ENCODE measurements at regions not wholly inside any gene's neighbourhood (a gene's known extent, or its start where the extent isn't known, plus 50 kb on each side); places are given as distances from the start of the nearest gene placed in this dataset.

- Histone ChIP-seq H3K79me2 (ENCODE audit: insufficient read depth, low read length) (no peaks in the 10 kb centered on the region), H3K4me2 (ENCODE audit: insufficient read depth, insufficient read length, low read length) (no peak overlapping the region), H2BK12ac (ENCODE audit: insufficient read length, low read depth, low read length) (no peak overlapping the region), H3K23ac (ENCODE audit: insufficient read length, low read depth, low read length) (no peak overlapping the region), H4K91ac (ENCODE audit: insufficient read length, low read depth, low read length) (no peak overlapping the region), H3K4ac (ENCODE audit: low read depth, low read length) (no peak overlapping the region), H2BK5ac (ENCODE audit: insufficient read length, low read length) (no peak overlapping the region), H4K20me1 (ENCODE audit: control insufficient read depth, insufficient read depth, insufficient read length) (no peaks in the 10 kb centered on the region), H2AK5ac (ENCODE audit: insufficient read length, low read length) (no peak overlapping the region), H3K56ac (ENCODE audit: insufficient read length, low read depth, low read length) (no peak overlapping the region), H2BK15ac (ENCODE audit: low read depth, low read length) (no peak overlapping the region), H3K79me1 (ENCODE audit: insufficient read depth, low read depth, low read length, poor library complexity, severe bottlenecking) (no peaks in the 10 kb centered on the region), H3K18ac (ENCODE audit: insufficient read length, low read depth, low read length) (no peak overlapping the region), H2AFZ (ENCODE audit: low read length) (no peak overlapping the region), H3T11ph (ENCODE audit: low read length) (no peak overlapping the region), H3K9me3 (ENCODE audit: control insufficient read depth, low read depth, low read length) (no peaks in the 10 kb centered on the region), H2BK20ac (ENCODE audit: low read depth, low read length, poor library complexity, severe bottlenecking) (no peak overlapping the region), H3K27ac (ENCODE audit: insufficient read length, low read depth, low read length) (no peak overlapping the region), H3K9ac (ENCODE audit: extremely low read depth, insufficient read length, low read length) (no peak overlapping the region), H3K27me3 (ENCODE audit: insufficient read depth, low read length) (no peaks in the 10 kb centered on the region), H4K5ac (ENCODE audit: insufficient read length, low read depth, low read length) (no peak overlapping the region), H3K14ac (ENCODE audit: insufficient read depth, low read length) (no peak overlapping the region), H3K23me2 (ENCODE audit: insufficient read length, low read depth, low read length, poor library complexity, severe bottlenecking) (no peaks in the 10 kb centered on the region), H4K8ac (replicated peaks; ENCODE audit: insufficient read length, low read depth, low read length) (no peak overlapping the region), H2BK120ac (ENCODE audit: low read depth, low read length, poor library complexity, severe bottlenecking) (no peak overlapping the region), H3K4me1 (ENCODE audit: insufficient read depth, low read length) (no peaks in the 10 kb centered on the region)
- no CpG with 5 or more reads among the region's 3 CpGs for WGBS (ENCODE audit: extremely low coverage, insufficient read length, low lambda C conversion rate)
- peaks cover 11 to 15% of the 10 kb centered on the region in 2 experiments for H3K4me1 Mint-ChIP-seq
- H3K27ac Mint-ChIP-seq: peak overlapping the region in 1 of 3 experiments; percentile 91; a peak in 1 of 7 replicates
- no peaks in the 10 kb centered on the region for H3K36me3 Mint-ChIP-seq (ENCODE audit: insufficient read depth in 1 of 3, low read depth in 3 of 3)
- no peaks in the 10 kb centered on the region for H3K9me3 Mint-ChIP-seq
- H3K4me3 Mint-ChIP-seq: no peak overlapping the region
- no peak for TF ChIP-seq CTCF (conservative IDR thresholded peaks at IDR 0.05)
- no peak for DNase-seq
- H3K27me3 Mint-ChIP-seq (ENCODE audit: low read depth): no peaks in the 10 kb centered on the region
Measured at GRCh38 chr11:106281455-106282173, 204.2 kb downstream of the AASDHPPT start.

Data from H9 (cell line).